ENCODE measurements at regions not wholly inside any gene's neighbourhood (a gene's known extent, or its start where the extent isn't known, plus 50 kb on each side); places are given as distances from the start of the nearest gene placed in this dataset.
A peak's percentile ranks its signal among the peaks of the same experiment; 100 is the strongest.

- no peak for ATAC-seq (ENCODE audit: insufficient read depth, low FRiP score)
- TF ChIP-seq CTCF (IDR thresholded peaks at IDR 0.05; ENCODE audit: control extremely low read depth, extremely low read depth): no peak
- peak; percentile 25 to 38 (median 37) for DNase-seq
These were observed 68.7 kb downstream of the RASL11A start for GRCh38 chr13:27339299-27339698.

DNA sequence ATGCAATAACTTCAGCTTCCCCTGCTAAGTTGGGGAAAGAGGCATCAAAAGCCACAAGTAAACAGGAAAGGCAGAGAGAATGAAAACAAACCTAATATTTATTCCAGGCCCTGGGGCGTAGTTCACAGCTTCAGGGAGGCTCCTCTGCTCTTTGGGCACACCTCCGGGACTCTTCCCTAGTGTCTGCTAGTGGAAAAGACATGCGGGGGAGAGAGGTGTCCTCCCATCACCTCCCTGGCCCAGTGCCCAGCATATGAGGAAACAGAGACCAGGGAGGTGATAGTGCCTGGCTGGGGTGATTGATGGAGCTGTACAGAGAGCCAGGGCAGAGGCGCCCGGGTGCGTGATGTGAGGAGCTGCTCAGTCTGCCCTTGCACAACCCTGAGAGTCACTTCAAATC lies 71.0 kb downstream of the RASL11A start:
- Histone ChIP-seq H3K9ac (ENCODE audit: insufficient read depth in 1 of 2, low read length in 2 of 2) (no peak overlapping the region), H3K4me3 (no peak overlapping the region), H3K9me3 (ENCODE audit: control insufficient read depth in 4 of 4, insufficient read depth in 3 of 4, low read length in 3 of 4) (peaks cover 0 to 4% (median 0%) of the 10 kb centered on the region in 4 donors), H3K27me3 (ENCODE audit: control insufficient read depth in 3 of 3, insufficient read depth in 3 of 3, low read length in 2 of 3) (no peaks in the 10 kb centered on the region), H3K27ac (ENCODE audit: low read depth in 1 of 2, low read length in 1 of 2) (no peak overlapping the region), H3K4me1 (ENCODE audit: control insufficient read depth in 5 of 5, insufficient read depth in 5 of 5, low read length in 5 of 5) (no peaks in the 10 kb centered on the region), H3K36me3 (ENCODE audit: control insufficient read depth in 4 of 4, insufficient read depth in 4 of 4, low read length in 4 of 4) (no peaks in the 10 kb centered on the region)
- DNase-seq: no peak
- peak; percentile 13 for ATAC-seq (ENCODE audit: insufficient read depth, low FRiP score)
- TF ChIP-seq CTCF (IDR thresholded peaks at IDR 0.05; ENCODE audit: control extremely low read depth, extremely low read depth): no peak
- 24 to 41% methylated on average over 6 of the region's 6 CpGs for WGBS, 2 donors

More at GRCh38 chr13:27339299-27339698, 68.7 kb downstream of the RASL11A start:
- no peak overlapping the region for H3K4me3 ChIP-seq
- peaks cover 0 to 6% (median 0%) of the 10 kb centered on the region in 3 donors for H3K27me3 ChIP-seq (ENCODE audit: control insufficient read depth in 3 of 3, insufficient read depth in 3 of 3, low read length in 2 of 3)
- H3K36me3 ChIP-seq (ENCODE audit: control insufficient read depth in 4 of 4, insufficient read depth in 4 of 4, low read length in 4 of 4): no peaks in the 10 kb centered on the region
- H3K9ac ChIP-seq (ENCODE audit: insufficient read depth in 1 of 2, low read length in 2 of 2): no peak overlapping the region
- H3K9me3 ChIP-seq (ENCODE audit: control insufficient read depth in 4 of 4, insufficient read depth in 3 of 4, low read length in 3 of 4): peaks cover 0 to 4% (median 0%) of the 10 kb centered on the region in 4 donors
- WGBS, 2 donors: 13 to 21% methylated on average over 6 of the region's 6 CpGs
- H3K27ac ChIP-seq (ENCODE audit: low read depth in 1 of 2, low read length in 1 of 2): no peak overlapping the region
- H3K4me1 ChIP-seq (ENCODE audit: control insufficient read depth in 5 of 5, insufficient read depth in 5 of 5, low read length in 5 of 5): no peaks in the 10 kb centered on the region

DNA sequence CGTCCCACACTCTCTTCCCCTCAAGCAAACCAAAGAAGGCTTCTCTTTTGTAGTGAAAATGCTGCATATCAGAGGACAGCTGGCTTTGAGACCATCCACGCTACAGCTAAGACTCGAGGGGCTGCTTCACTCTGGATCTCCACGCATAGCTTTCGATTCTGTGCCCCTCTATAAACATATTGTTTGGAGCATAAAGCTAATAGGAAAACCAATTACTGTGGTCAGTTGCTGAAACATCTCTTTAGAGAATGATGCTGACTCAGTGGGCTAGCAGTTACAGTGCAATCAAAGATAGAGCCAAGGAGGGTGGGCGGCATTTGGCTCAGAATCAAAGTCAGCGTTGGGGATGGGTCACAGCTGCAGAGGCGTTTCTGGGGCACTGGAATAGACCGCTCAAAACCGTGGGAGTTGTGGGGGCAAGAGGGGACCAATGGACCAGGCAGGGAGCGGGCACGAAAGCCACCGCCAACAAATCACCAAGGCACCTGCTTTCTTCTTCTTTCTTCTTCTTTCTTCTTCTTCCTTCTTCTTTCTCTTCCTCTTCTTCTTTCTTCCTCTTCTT lies 76.7 kb downstream of the RASL11A start:
- no peak for DNase-seq
- no peak for ATAC-seq (ENCODE audit: insufficient read depth, low FRiP score)

More for the DNA sequence above, 76.7 kb downstream of the RASL11A start:
- H3K4me3 ChIP-seq: no peak overlapping the region
- TF ChIP-seq CTCF (IDR thresholded peaks at IDR 0.05; ENCODE audit: control extremely low read depth, extremely low read depth): no peak
- H3K4me1 ChIP-seq (ENCODE audit: control insufficient read depth in 5 of 5, insufficient read depth in 5 of 5, low read length in 5 of 5): peaks cover 0 to 4% (median 0%) of the 10 kb centered on the region in 5 donors
- no peaks in the 10 kb centered on the region for H3K27me3 ChIP-seq (ENCODE audit: control insufficient read depth in 3 of 3, insufficient read depth in 3 of 3, low read length in 2 of 3)
- no peak overlapping the region for H3K9ac ChIP-seq (ENCODE audit: insufficient read depth in 1 of 2, low read length in 2 of 2)
- H3K9me3 ChIP-seq (ENCODE audit: control insufficient read depth in 4 of 4, insufficient read depth in 3 of 4, low read length in 3 of 4): no peaks in the 10 kb centered on the region
- H3K27ac ChIP-seq (ENCODE audit: low read depth in 1 of 2, low read length in 1 of 2): no peak overlapping the region
- H3K36me3 ChIP-seq (ENCODE audit: control insufficient read depth in 4 of 4, insufficient read depth in 4 of 4, low read length in 4 of 4): no peaks in the 10 kb centered on the region
- 53 to 66% methylated on average over 13 of the region's 13 CpGs for WGBS, 2 donors
